AG04450 (cell line): ENCODE measurements at regions not wholly inside any gene's neighbourhood (a gene's known extent, or its start where the extent isn't known, plus 50 kb on each side); places are given as distances from the start of the nearest gene placed in this dataset.

Experiments used
- CTCF ChIA-PET: fragments of 300-600, 350-600 bp; formaldehyde crosslinking; extraction: SDS; loops from one replicate; lab custom pipeline; 2022; ENCODE audit warnings: antibody characterized with exemption, inconsistent platforms; lab: Charles Lee
- POLR2A ChIA-PET: fragments of 350-600 bp; formaldehyde crosslinking; extraction: SDS; loops from one replicate; lab custom pipeline; 2021; ENCODE audit warnings: antibody characterized with exemption, inconsistent platforms; lab: Yijun Ruan, JAX
- DNase-seq: peaks from one replicate; pipeline ENCODE4 v3.0.0-alpha.2; 2011; ENCODE audit warnings: low read depth, low spot score
- H3K27ac ChIP-seq: one replicate; pipeline ENCODE4 v1.5.1; 2012; ENCODE audit warnings: low read depth, low read length, control low read depth
- H3K27me3 ChIP-seq: one replicate; pipeline ENCODE4 v1.6.0; 2012; ENCODE audit warnings: low read length; ENCODE audit not compliant: control insufficient read depth, insufficient read depth
- H3K4me3 ChIP-seq: 2 replicates; pipeline ENCODE4 v1.5.1; 2011; ENCODE audit warnings: mild to moderate bottlenecking, low read depth, low read length, control low read depth
- H3K9me3 ChIP-seq: 2 replicates; pipeline ENCODE4 v1.5.1; 2012; ENCODE audit warnings: low read length; ENCODE audit not compliant: control insufficient read depth, insufficient read depth
- CTCF ChIP-seq: IDR thresholded peaks from 2 replicates; pipeline ENCODE4 v1.5.1; 2011; ENCODE audit warnings: low read depth, low read length, control low read depth, inconsistent platforms

GRCh38 chr20:20814685-20815084, 102.2 kb upstream of the RALGAPA2 start:
- Histone ChIP-seq H3K4me3 (no peak overlapping the region), H3K27me3 (no peaks in the 10 kb centered on the region), H3K9me3 (no peaks in the 10 kb centered on the region; the same call in 1 of the 2 replicates), H3K27ac (no peak overlapping the region)
- CTCF ChIA-PET = no interaction called here
- no peak for TF ChIP-seq CTCF
- POLR2A ChIA-PET = no interaction called here
- no peak for DNase-seq

- H3K9me3 ChIP-seq = no peaks in the 10 kb centered on the region; the same call in 1 of the 2 replicates
- no peak overlapping the region for H3K4me3 ChIP-seq
- no peak overlapping the region for H3K27ac ChIP-seq
- CTCF ChIA-PET = no interaction called here
- DNase-seq = no peak
- TF ChIP-seq CTCF = no peak
- no peaks in the 10 kb centered on the region for H3K27me3 ChIP-seq
- POLR2A ChIA-PET = no interaction called here
Observed at GRCh38 chr20:20812136-20812535, 99.7 kb upstream of the RALGAPA2 start.

GRCh38 chr20:20808016-20808415, 95.6 kb upstream of the RALGAPA2 start:
- no peak overlapping the region for H3K4me3 ChIP-seq
- no peaks in the 10 kb centered on the region for H3K27me3 ChIP-seq
- DNase-seq = no peak
- H3K9me3 ChIP-seq = no peaks in the 10 kb centered on the region
- no peak overlapping the region for H3K27ac ChIP-seq
- ChIA-PET POLR2A (no interaction called here), CTCF (no interaction called here)
- no peak for TF ChIP-seq CTCF

DNA sequence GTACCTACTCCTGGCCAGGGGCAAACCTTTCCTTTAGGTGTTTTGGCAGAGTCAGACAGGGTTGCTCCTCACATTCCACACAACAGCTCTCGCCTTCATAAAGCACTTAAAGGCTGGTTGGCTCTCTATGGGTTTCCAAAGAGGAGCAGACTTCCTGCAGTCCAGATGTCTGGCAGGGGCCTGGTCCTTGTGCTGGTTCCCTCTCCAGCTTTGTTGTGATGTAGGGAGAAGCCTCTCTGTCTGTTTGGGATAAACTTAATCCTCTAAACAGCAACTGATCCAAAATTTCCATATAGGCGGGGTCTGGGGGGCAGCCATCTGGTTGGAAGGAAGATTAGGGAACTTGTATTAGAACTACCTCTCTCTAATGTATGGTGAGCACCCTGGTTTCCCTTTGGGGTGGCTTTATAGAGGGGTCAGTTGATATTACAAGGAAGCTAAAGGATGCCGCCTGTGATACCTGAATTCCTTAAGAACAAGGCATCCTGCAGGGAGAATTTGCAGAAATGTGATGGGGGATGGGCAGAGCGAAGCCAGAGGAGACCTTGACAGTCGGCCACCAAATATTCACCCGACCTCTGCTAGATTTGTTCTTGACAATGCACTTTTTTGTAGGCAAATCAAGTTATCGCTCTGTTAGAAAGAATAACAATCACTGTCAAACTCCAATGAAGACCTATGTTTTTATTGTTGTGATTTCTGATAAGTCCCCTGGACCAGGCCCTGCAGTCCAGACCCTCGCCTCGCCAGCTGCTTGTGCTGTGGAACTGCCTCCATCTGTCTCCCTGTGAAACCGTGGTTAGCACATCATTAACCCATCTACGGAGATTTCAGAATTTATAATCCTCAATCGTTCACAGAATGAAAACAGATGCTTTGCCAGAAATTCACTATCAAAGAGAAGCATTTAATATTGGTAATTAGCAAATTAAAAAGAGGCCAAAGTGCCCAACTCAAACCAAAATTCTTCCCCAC, 94.0 kb upstream of the RALGAPA2 start:
- no peak for DNase-seq
- Histone ChIP-seq H3K4me3 (no peak overlapping the region), H3K9me3 (no peaks in the 10 kb centered on the region), H3K27me3 (no peaks in the 10 kb centered on the region), H3K27ac (no peak overlapping the region)
- CTCF ChIA-PET = no interaction called here
- TF ChIP-seq CTCF = no peak
- POLR2A ChIA-PET = no interaction called here

DNA sequence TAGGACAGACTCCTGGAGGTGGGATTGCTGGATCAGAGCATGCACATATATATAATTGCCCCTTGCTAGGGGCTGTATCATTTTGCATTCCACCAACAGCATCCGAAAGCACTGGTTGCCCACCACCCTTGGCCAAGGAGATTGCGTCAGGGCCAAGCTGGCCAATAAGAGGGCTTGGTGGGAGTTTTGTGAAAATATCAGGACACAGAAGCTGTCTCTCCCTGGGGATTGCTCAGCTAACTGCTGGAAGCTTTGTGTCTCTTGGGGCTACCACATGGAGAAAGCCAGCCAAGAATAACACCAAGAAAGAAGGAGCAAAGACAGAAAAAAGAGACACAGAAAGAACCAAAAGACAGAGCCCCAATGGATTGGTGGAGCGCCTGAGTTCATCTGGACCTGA, 90.6 kb upstream of the RALGAPA2 start:
- POLR2A ChIA-PET = no interaction called here
- no peak for TF ChIP-seq CTCF
- no peak for DNase-seq
- Histone ChIP-seq H3K9me3 (no peaks in the 10 kb centered on the region), H3K27me3 (no peaks in the 10 kb centered on the region), H3K27ac (no peak overlapping the region), H3K4me3 (no peak overlapping the region)
- CTCF ChIA-PET = no interaction called here
